SK-N-SH (cell line): ENCODE measurements at regions not wholly inside any gene's neighbourhood (a gene's known extent, or its start where the extent isn't known, plus 50 kb on each side); places are given as distances from the start of the nearest gene placed in this dataset.

Experiments used
- CTCF ChIA-PET: fragments of 300-600, 350-600 bp; formaldehyde crosslinking; extraction: SDS; loops from one replicate; lab custom pipeline; 2021; lab: Yijun Ruan, JAX
- POLR2A ChIA-PET: fragments of 350-600 bp; sonication (Branson Sonifier 250); formaldehyde crosslinking; extraction: SDS; loops from one replicate; lab custom pipeline; 2020; ENCODE audit warnings: antibody characterized with exemption, inconsistent platforms; lab: Yijun Ruan, JAX
- DNase-seq: peaks from one replicate; pipeline ENCODE4 v3.0.0; 2012
- H2AFZ ChIP-seq: fragments of 200-600 bp; sonication (generic); 2 replicates; pipeline ENCODE4 v1.8.1; 2016; ENCODE audit warnings: antibody characterized with exemption, mild to moderate bottlenecking, low read depth
- H3F3A ChIP-seq: fragments of 200-600 bp; sonication (generic); replicated peaks from 2 replicates; pipeline ENCODE3; 2016; ENCODE audit warnings: antibody characterized with exemption, mild to moderate bottlenecking; ENCODE audit not compliant: insufficient read depth
- H3K27ac ChIP-seq, 2 experiments: fragments of 200-500 bp in 1 of 2; fragments of 200-600 bp in 1 of 2; sonication (Bioruptor generic) in 1 of 2; sonication (generic), shearing (Covaris generic) in 1 of 2; 2 replicates each; pipeline versions ENCODE4 v1.5.1 to v1.6.1; 2014 to 2016; ENCODE audit warnings: low read depth in 2 of 2, inconsistent platforms in 1 of 2, low read length in 1 of 2, mild to moderate bottlenecking in 1 of 2, mixed read lengths in 1 of 2
- H3K27me3 ChIP-seq: fragments of 200-600 bp; sonication (generic), shearing (Covaris generic); 2 replicates; pipeline ENCODE4 v1.6.1; 2016; ENCODE audit warnings: mixed run types; ENCODE audit not compliant: insufficient read depth
- H3K36me3 ChIP-seq, 2 experiments: fragments of 200-500 bp in 1 of 2; fragments of 200-600 bp in 1 of 2; sonication (Bioruptor generic) in 1 of 2; sonication (generic) in 1 of 2; replicated peaks in 1 of 2; 2 replicates each; pipeline versions ENCODE3 to v1.5.1; 2014 to 2016; ENCODE audit warnings: low read length in 1 of 2, mild to moderate bottlenecking in 1 of 2; ENCODE audit not compliant: insufficient read depth in 2 of 2, control insufficient read depth in 1 of 2
- H3K4me1 ChIP-seq, 2 experiments: fragments of 200-500 bp in 1 of 2; fragments of 200-600 bp in 1 of 2; sonication (Bioruptor generic) in 1 of 2; sonication (generic), shearing (Covaris generic) in 1 of 2; 2 replicates each; pipeline versions ENCODE4 v1.5.1 to v1.6.1; 2014 to 2016; ENCODE audit warnings: low read depth in 1 of 2, low read length in 1 of 2, mixed run types in 1 of 2; ENCODE audit not compliant: insufficient read depth in 2 of 2, control insufficient read depth in 1 of 2
- H3K4me2 ChIP-seq: fragments of 200-600 bp; sonication (generic), shearing (Covaris generic); 2 replicates; pipeline ENCODE4 v1.6.1; 2017; ENCODE audit warnings: mixed run types
- H3K4me3 ChIP-seq, 2 experiments: fragments of 200-500 bp in 1 of 2; fragments of 200-600 bp in 1 of 2; sonication (Bioruptor generic) in 1 of 2; sonication (generic), shearing (Covaris generic) in 1 of 2; 2 replicates each; pipeline versions ENCODE4 v1.5.1 to v1.8.1; 2014 to 2016; ENCODE audit warnings: low read depth in 2 of 2, inconsistent platforms in 1 of 2, low read length in 1 of 2, mild to moderate bottlenecking in 1 of 2, mixed read lengths in 1 of 2, moderate library complexity in 1 of 2
- H3K79me2 ChIP-seq: fragments of 200-600 bp; sonication (generic); 2 replicates; pipeline ENCODE4 v1.8.1; 2017; ENCODE audit warnings: mild to moderate bottlenecking; ENCODE audit not compliant: insufficient read depth
- H3K9ac ChIP-seq: fragments of 200-600 bp; sonication (generic); 2 replicates; pipeline ENCODE4 v1.6.1; 2017; ENCODE audit warnings: mixed run types
- H3K9me2 ChIP-seq: fragments of 200-600 bp; sonication (generic); 2 replicates; pipeline ENCODE4 v1.6.1; 2017; ENCODE audit warnings: mixed run types
- H3K9me3 ChIP-seq: fragments of 200-600 bp; sonication (generic); 2 replicates; pipeline ENCODE4 v1.6.1; 2017; ENCODE audit warnings: mixed run types, mild to moderate bottlenecking, moderate library complexity
- H4K20me1 ChIP-seq: fragments of 200-600 bp; sonication (generic); 2 replicates; pipeline ENCODE4 v1.6.1; 2017; ENCODE audit warnings: mild to moderate bottlenecking, mixed run types; ENCODE audit not compliant: insufficient read depth
- EZH2phosphoT487 ChIP-seq: fragments of 200-600 bp; sonication (generic); IDR thresholded peaks from 2 replicates; pipeline ENCODE4 v1.6.1; 2017; ENCODE audit warnings: low read depth, mixed run types, mild to moderate bottlenecking, antibody characterized with exemption, moderate library complexity, borderline replicate concordance
- GABPA ChIP-seq: IDR thresholded peaks from 2 replicates; pipeline ENCODE4 v1.4.0; 2012; ENCODE audit warnings: low read depth, mild to moderate bottlenecking
- GATA2 ChIP-seq: sonication (generic); formaldehyde crosslinking; IDR thresholded peaks from 2 replicates; pipeline ENCODE4 v1.5.0; 2020; ENCODE audit warnings: mild to moderate bottlenecking, missing genetic modification reagents
- MEF2A ChIP-seq: IDR thresholded peaks from 2 replicates; pipeline ENCODE4 v1.4.0; 2012; ENCODE audit warnings: low read depth, borderline replicate concordance
- MXI1 ChIP-seq: IDR thresholded peaks from 2 replicates; pipeline ENCODE4 v1.6.1; 2012; ENCODE audit warnings: mild to moderate bottlenecking, low read depth, low read length, improper control_type of control experiment
- TEAD4 ChIP-seq: IDR thresholded peaks from 2 replicates; pipeline ENCODE4 v1.4.0; 2012; ENCODE audit warnings: mild to moderate bottlenecking, borderline replicate concordance; ENCODE audit not compliant: insufficient read depth
- WGBS: methylation state at CpG from one replicate; pipeline ENCODE4 v1.1.6; 2017; ENCODE audit warnings: low lambda C conversion rate; 5-methylcytosine and 5-hydroxymethylcytosine counted together
- TF ChIP-seq, protein P1 (sequence below): fragments of 150-350 bp; IDR thresholded peaks from 2 replicates; pipeline ENCODE4 v1.6.1; 2016; ENCODE audit warnings: mild to moderate bottlenecking, low read depth, low read length
- TF ChIP-seq, protein P2 (sequence below): IDR thresholded peaks from 2 replicates; pipeline ENCODE4 v1.4.0; 2012; ENCODE audit warnings: low read depth
- TF ChIP-seq, protein P3 (sequence below): fragments of 150-350 bp; IDR thresholded peaks from 2 replicates; pipeline ENCODE4 v1.6.1; 2017; ENCODE audit warnings: antibody characterized with exemption, low read length, low read depth, borderline replicate concordance
- TF ChIP-seq, protein P4 (sequence below): IDR thresholded peaks from 2 replicates; pipeline ENCODE4 v1.4.0; 2012; ENCODE audit warnings: low read depth, borderline replicate concordance
- TF ChIP-seq, protein P5 (sequence below): fragments of 200-600 bp; sonication (generic); IDR thresholded peaks from 2 replicates; pipeline ENCODE4 v1.6.1; 2017; ENCODE audit warnings: antibody characterized with exemption, mild to moderate bottlenecking, moderate library complexity

DNA sequence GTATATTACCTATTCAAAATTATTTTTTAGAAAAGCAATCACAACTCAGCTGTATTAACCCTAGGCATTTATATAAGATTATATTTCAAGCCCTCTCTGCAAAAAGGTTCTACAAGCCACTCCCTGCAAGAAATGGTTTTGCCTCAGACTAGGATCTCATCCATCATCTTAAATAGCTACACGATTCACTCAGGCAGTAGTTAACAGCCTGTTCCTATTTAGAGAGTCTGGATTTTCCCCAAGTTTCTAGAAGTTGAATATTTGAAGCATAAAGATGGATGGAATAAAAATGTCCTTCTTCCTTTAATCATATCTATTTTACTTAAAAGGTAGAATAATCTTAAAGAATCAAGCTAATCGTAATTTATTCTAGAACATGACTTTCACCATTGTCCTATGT lies 167.1 kb upstream of the STK17B start:
- POLR2A ChIA-PET, result no interaction called here
- no peaks in the 10 kb centered on the region for H4K20me1 ChIP-seq
- TF ChIP-seq MXI1 (no peak), GABPA (no peak), EZH2phosphoT487 (no peak), TEAD4 (no peak), GATA2 (CRISPR knock-in tag) (no peak), MEF2A (no peak)
- TF ChIP-seq, protein P1, sequence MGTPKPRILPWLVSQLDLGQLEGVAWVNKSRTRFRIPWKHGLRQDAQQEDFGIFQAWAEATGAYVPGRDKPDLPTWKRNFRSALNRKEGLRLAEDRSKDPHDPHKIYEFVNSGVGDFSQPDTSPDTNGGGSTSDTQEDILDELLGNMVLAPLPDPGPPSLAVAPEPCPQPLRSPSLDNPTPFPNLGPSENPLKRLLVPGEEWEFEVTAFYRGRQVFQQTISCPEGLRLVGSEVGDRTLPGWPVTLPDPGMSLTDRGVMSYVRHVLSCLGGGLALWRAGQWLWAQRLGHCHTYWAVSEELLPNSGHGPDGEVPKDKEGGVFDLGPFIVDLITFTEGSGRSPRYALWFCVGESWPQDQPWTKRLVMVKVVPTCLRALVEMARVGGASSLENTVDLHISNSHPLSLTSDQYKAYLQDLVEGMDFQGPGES, result no peak
- TF ChIP-seq, protein P2, sequence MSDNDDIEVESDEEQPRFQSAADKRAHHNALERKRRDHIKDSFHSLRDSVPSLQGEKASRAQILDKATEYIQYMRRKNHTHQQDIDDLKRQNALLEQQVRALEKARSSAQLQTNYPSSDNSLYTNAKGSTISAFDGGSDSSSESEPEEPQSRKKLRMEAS, result no peak
- TF ChIP-seq, protein P3, sequence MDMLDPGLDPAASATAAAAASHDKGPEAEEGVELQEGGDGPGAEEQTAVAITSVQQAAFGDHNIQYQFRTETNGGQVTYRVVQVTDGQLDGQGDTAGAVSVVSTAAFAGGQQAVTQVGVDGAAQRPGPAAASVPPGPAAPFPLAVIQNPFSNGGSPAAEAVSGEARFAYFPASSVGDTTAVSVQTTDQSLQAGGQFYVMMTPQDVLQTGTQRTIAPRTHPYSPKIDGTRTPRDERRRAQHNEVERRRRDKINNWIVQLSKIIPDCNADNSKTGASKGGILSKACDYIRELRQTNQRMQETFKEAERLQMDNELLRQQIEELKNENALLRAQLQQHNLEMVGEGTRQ, result no peak
- TF ChIP-seq, protein P4, sequence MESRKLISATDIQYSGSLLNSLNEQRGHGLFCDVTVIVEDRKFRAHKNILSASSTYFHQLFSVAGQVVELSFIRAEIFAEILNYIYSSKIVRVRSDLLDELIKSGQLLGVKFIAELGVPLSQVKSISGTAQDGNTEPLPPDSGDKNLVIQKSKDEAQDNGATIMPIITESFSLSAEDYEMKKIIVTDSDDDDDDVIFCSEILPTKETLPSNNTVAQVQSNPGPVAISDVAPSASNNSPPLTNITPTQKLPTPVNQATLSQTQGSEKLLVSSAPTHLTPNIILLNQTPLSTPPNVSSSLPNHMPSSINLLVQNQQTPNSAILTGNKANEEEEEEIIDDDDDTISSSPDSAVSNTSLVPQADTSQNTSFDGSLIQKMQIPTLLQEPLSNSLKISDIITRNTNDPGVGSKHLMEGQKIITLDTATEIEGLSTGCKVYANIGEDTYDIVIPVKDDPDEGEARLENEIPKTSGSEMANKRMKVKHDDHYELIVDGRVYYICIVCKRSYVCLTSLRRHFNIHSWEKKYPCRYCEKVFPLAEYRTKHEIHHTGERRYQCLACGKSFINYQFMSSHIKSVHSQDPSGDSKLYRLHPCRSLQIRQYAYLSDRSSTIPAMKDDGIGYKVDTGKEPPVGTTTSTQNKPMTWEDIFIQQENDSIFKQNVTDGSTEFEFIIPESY, result no peak
- TF ChIP-seq, protein P5, sequence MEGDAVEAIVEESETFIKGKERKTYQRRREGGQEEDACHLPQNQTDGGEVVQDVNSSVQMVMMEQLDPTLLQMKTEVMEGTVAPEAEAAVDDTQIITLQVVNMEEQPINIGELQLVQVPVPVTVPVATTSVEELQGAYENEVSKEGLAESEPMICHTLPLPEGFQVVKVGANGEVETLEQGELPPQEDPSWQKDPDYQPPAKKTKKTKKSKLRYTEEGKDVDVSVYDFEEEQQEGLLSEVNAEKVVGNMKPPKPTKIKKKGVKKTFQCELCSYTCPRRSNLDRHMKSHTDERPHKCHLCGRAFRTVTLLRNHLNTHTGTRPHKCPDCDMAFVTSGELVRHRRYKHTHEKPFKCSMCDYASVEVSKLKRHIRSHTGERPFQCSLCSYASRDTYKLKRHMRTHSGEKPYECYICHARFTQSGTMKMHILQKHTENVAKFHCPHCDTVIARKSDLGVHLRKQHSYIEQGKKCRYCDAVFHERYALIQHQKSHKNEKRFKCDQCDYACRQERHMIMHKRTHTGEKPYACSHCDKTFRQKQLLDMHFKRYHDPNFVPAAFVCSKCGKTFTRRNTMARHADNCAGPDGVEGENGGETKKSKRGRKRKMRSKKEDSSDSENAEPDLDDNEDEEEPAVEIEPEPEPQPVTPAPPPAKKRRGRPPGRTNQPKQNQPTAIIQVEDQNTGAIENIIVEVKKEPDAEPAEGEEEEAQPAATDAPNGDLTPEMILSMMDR, result no peak
- no peaks in the 10 kb centered on the region for H3K9me3 ChIP-seq
- no peak overlapping the region for H3K4me2 ChIP-seq
- DNase-seq, result no peak
- no peak overlapping the region for H3K9ac ChIP-seq
- H3K9me2 ChIP-seq, result no peaks in the 10 kb centered on the region
- H3K27me3 ChIP-seq, result no peaks in the 10 kb centered on the region
- H3K36me3 ChIP-seq, result no peaks in the 10 kb centered on the region
- 56% methylated on average over 2 of the region's 2 CpGs for WGBS
- CTCF ChIA-PET, result interaction anchor here (0.7 to 6.5 kb wide), 8 partner anchors 8 to 413 kb away, joined by 3 to 81 read pairs (median 8); no protein-coding TSS in a partner anchor
- H3K27ac ChIP-seq, result no peak overlapping the region
- H3K4me1 ChIP-seq, result peaks cover 0 to 11% of the 10 kb centered on the region in 2 experiments; a peak in 2 of 4 replicates
- H3K4me3 ChIP-seq, result no peak overlapping the region
- no peak overlapping the region for H2AFZ ChIP-seq
- H3F3A ChIP-seq, result peaks cover 28% of the 10 kb centered on the region
- no peaks in the 10 kb centered on the region for H3K79me2 ChIP-seq
